HEK293T (cell line): ENCODE measurements at regions not wholly inside any gene's neighbourhood (a gene's known extent, or its start where the extent isn't known, plus 50 kb on each side); places are given as distances from the start of the nearest gene placed in this dataset.
"Not testable (repeated sequence)": the region's sequence is repeated elsewhere in the genome, so short reads cannot be mapped to it uniquely, and the experiment has no call there.

Experiments
- CTCF ChIA-PET: fragments of 350-600 bp; formaldehyde crosslinking; extraction: SDS; loops from one replicate; lab custom pipeline; 2021; ENCODE audit warnings: antibody characterized with exemption, inconsistent platforms; lab: Yijun Ruan, JAX
- POLR2A ChIA-PET: fragments of 350-600 bp; formaldehyde crosslinking; extraction: SDS; loops from one replicate; lab custom pipeline; 2020; ENCODE audit warnings: antibody characterized with exemption, inconsistent platforms; lab: Yijun Ruan, JAX
- DNase-seq: peaks from one replicate; pipeline ENCODE4 v3.0.0; 2012; ENCODE audit warnings: mixed read lengths; ENCODE audit errors: extremely low spot score
- ARNT ChIP-seq: fragments of 450-650 bp; IDR thresholded peaks from 2 replicates; pipeline ENCODE4 v1.6.1; 2017; ENCODE audit warnings: mild to moderate bottlenecking
- BHLHE40 ChIP-seq: fragments of 450-650 bp; IDR thresholded peaks from 2 replicates; pipeline ENCODE4 v1.6.1; 2016; ENCODE audit warnings: mild to moderate bottlenecking, moderate library complexity, borderline replicate concordance
- CTBP1 ChIP-seq: fragments of 450-650 bp; IDR thresholded peaks from 2 replicates; pipeline ENCODE4 v1.6.1; 2016; ENCODE audit warnings: borderline replicate concordance
- ELF4 ChIP-seq: fragments of 450-650 bp; IDR thresholded peaks from 2 replicates; pipeline ENCODE4 v1.6.1; 2017; ENCODE audit warnings: antibody characterized with exemption
- FOXA1 ChIP-seq: fragments of 450-650 bp; IDR thresholded peaks from 2 replicates; pipeline ENCODE4 v1.6.1; 2016; ENCODE audit warnings: mild to moderate bottlenecking
- FOXK2 ChIP-seq: fragments of 450-650 bp; IDR thresholded peaks from 2 replicates; pipeline ENCODE4 v1.6.1; 2016; ENCODE audit warnings: mild to moderate bottlenecking
- FOXM1 ChIP-seq: fragments of 450-650 bp; IDR thresholded peaks from 2 replicates; pipeline ENCODE4 v1.6.1; 2017; ENCODE audit warnings: mild to moderate bottlenecking, borderline replicate concordance
- HDGF ChIP-seq: fragments of 450-650 bp; IDR thresholded peaks from 2 replicates; pipeline ENCODE4 v1.6.1; 2017; ENCODE audit warnings: antibody characterized with exemption, borderline replicate concordance
- L3MBTL2 ChIP-seq: fragments of 450-650 bp; conservative IDR thresholded peaks from 2 replicates; pipeline ENCODE4 v1.6.1; 2016; ENCODE audit warnings: mild to moderate bottlenecking
- LEF1 ChIP-seq: fragments of 450-650 bp; IDR thresholded peaks from 2 replicates; pipeline ENCODE4 v1.6.1; 2017; ENCODE audit warnings: mild to moderate bottlenecking, borderline replicate concordance
- NFRKB ChIP-seq: fragments of 450-650 bp; IDR thresholded peaks from 2 replicates; pipeline ENCODE4 v1.6.1; 2016; ENCODE audit warnings: mild to moderate bottlenecking, moderate library complexity
- SP1 ChIP-seq: fragments of 450-650 bp; IDR thresholded peaks from 2 replicates; pipeline ENCODE4 v1.6.1; 2017
- SUZ12 ChIP-seq: fragments of 450-650 bp; IDR thresholded peaks from 2 replicates; pipeline ENCODE4 v1.6.1; 2016; ENCODE audit warnings: mild to moderate bottlenecking
- TARDBP ChIP-seq: fragments of 450-650 bp; IDR thresholded peaks from 2 replicates; pipeline ENCODE4 v1.6.1; 2016
- ZNF384 ChIP-seq: fragments of 450-650 bp; IDR thresholded peaks from 2 replicates; pipeline ENCODE4 v1.6.1; 2016
- TF ChIP-seq, protein P1 (sequence below): fragments of 450-650 bp; IDR thresholded peaks from 2 replicates; pipeline ENCODE4 v1.6.1; 2016

DNA sequence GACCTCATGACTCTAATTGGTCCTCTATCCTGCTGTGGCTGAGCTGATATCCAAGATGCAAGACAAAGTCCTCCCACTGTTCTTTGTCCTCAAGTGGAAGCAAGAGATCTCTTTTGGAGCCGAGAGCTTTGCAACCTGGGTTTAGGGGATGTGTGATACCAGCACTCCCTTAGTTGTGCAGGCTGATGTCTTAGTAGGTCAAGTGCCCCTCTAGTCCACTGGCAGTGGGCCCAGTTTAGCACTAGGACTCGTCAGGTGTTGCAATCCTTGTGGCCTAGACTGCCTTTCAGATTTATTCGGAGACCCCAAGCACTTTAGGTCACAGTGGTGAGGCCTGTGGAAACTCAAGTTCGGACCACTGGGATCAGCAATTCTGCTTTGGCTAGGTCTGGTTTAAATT is 64.0 kb downstream of the GPRASP3 start:
- CTCF ChIA-PET: no interaction called here
- TF ChIP-seq ARNT: no peak
- TF ChIP-seq, protein P1, sequence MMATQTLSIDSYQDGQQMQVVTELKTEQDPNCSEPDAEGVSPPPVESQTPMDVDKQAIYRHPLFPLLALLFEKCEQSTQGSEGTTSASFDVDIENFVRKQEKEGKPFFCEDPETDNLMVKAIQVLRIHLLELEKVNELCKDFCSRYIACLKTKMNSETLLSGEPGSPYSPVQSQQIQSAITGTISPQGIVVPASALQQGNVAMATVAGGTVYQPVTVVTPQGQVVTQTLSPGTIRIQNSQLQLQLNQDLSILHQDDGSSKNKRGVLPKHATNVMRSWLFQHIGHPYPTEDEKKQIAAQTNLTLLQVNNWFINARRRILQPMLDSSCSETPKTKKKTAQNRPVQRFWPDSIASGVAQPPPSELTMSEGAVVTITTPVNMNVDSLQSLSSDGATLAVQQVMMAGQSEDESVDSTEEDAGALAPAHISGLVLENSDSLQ: no peak
- TF ChIP-seq CTBP1: no peak
- TF ChIP-seq SUZ12: no peak
- TF ChIP-seq ZNF384: no peak
- no peak for TF ChIP-seq HDGF
- TF ChIP-seq FOXK2: no peak
- no peak for TF ChIP-seq FOXA1
- TF ChIP-seq SP1: no peak
- TF ChIP-seq FOXM1: no peak
- TF ChIP-seq L3MBTL2: no peak
- TF ChIP-seq NFRKB: no peak
- TF ChIP-seq TARDBP: no peak
- DNase-seq: no peak
- POLR2A ChIA-PET: no interaction called here

GRCh38 chrX:102787283-102787682 is 66.7 kb downstream of the GPRASP3 start:
- DNase-seq: no peak
- CTCF ChIA-PET: no interaction called here
- TF ChIP-seq ARNT (no peak), ELF4 (no peak)
- POLR2A ChIA-PET: no interaction called here

- ChIA-PET CTCF (no interaction called here), POLR2A (no interaction called here)
- no peak for DNase-seq
- no peak for TF ChIP-seq FOXA1
- no peak for TF ChIP-seq ZNF384
- no peak for TF ChIP-seq FOXK2
- TF ChIP-seq ELF4: no peak
- TF ChIP-seq ARNT: no peak
- no peak for TF ChIP-seq LEF1
- no peak for TF ChIP-seq SUZ12
- TF ChIP-seq FOXM1: no peak
- no peak for TF ChIP-seq L3MBTL2
- TF ChIP-seq, protein P1: no peak
- no peak for TF ChIP-seq CTBP1
- no peak for TF ChIP-seq HDGF
- TF ChIP-seq TARDBP: no peak
- TF ChIP-seq SP1: no peak
- no peak for TF ChIP-seq NFRKB
- no peak for TF ChIP-seq BHLHE40
These were observed 87.8 kb downstream of the GPRASP3 start for GRCh38 chrX:102808336-102808735.

- CTCF ChIA-PET, DNase-seq, POLR2A ChIA-PET: not testable (repeated sequence)
These were observed 97.7 kb downstream of the GPRASP3 start for GRCh38 chrX:102818269-102818668.

DNA sequence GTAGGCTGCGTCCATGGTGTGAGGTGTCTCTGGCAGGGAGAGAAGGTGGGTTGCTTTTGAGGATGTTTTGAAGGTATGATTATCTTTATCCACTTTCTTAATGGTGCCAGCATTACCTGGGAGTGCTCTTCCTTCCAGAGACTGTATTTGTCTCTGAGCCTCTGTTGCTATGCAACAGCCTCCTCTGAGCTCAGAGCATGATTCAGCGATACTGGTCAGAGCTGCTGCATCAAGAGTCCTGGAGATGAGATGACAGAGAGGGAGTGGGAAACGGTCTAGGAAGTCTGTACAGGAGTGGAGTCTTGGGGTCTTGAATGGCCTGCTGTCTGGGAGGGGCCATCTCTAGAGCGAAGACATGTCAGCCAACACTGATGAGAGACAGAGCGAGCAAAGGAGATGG is 104.4 kb upstream of the RAB40AL start:
- no peak for DNase-seq
- TF ChIP-seq FOXM1: no peak
- POLR2A ChIA-PET: interaction anchor here (0.9 kb wide), 1 partner anchor 233 kb away, joined by 3 read pairs; the partner anchor contains the start of gene ARMCX5
- CTCF ChIA-PET: no interaction called here

GRCh38 chrX:102833136-102833535 is 103.9 kb upstream of the RAB40AL start:
- TF ChIP-seq L3MBTL2 (no peak), SP1 (no peak), ELF4 (no peak), BHLHE40 (no peak), ZNF384 (no peak)
- CTCF ChIA-PET: no interaction called here
- DNase-seq: no peak
- POLR2A ChIA-PET: interaction anchor here (0.9 kb wide), 1 partner anchor 234 kb away, joined by 3 read pairs; the partner anchor contains the start of gene ARMCX5

- TF ChIP-seq SP1: no peak
- no peak for TF ChIP-seq BHLHE40
- no peak for TF ChIP-seq CTBP1
- no peak for TF ChIP-seq ELF4
- ChIA-PET CTCF (interaction anchor here (0.6 to 1.4 kb wide), 2 partner anchors 99 to 342 kb away, joined by 3 to 4 read pairs; no protein-coding TSS in a partner anchor), POLR2A (interaction anchor here (0.7 kb wide), 1 partner anchor 121 kb away, joined by 3 read pairs; no protein-coding TSS in a partner anchor)
- DNase-seq: peak; percentile 40
These were observed 101.4 kb upstream of the RAB40AL start for GRCh38 chrX:102835504-102836146.

GRCh38 chrX:102837847-102838246 is 99.2 kb upstream of the RAB40AL start:
- CTCF ChIA-PET: no interaction called here
- TF ChIP-seq NFRKB: no peak
- TF ChIP-seq HDGF: no peak
- no peak for TF ChIP-seq ELF4
- no peak for TF ChIP-seq SUZ12
- TF ChIP-seq ARNT: no peak
- TF ChIP-seq TARDBP: no peak
- no peak for TF ChIP-seq FOXM1
- TF ChIP-seq, protein P1: no peak
- no peak for TF ChIP-seq SP1
- TF ChIP-seq L3MBTL2: no peak
- no peak for TF ChIP-seq LEF1
- no peak for TF ChIP-seq FOXA1
- TF ChIP-seq ZNF384: no peak
- TF ChIP-seq CTBP1: no peak

More at GRCh38 chrX:102837847-102838246, 99.2 kb upstream of the RAB40AL start:
- no peak for DNase-seq
- POLR2A ChIA-PET: no interaction called here
